HepG2 (cell line): ENCODE measurements at regions not wholly inside any gene's neighbourhood (a gene's known extent, or its start where the extent isn't known, plus 50 kb on each side); places are given as distances from the start of the nearest gene placed in this dataset.

Experiments
- ATAC-seq: fragments of 200-7000 bp; cut with Tn5 transposase; 3 replicates; pipeline ENCODE4 v1.9.1; 2020; ENCODE audit warnings: mild to moderate bottlenecking, moderate library complexity
- BruUV-seq: library from RNA; stranded (reverse); fragments of 400-500 nt; replicated peaks from 2 replicates; lab custom pipeline; 2021; lab: Mats Ljungman, UMichigan
- CTCF ChIA-PET: fragments of 300-600 bp; formaldehyde crosslinking; extraction: SDS; loops from one replicate; lab custom pipeline; 2021; ENCODE audit warnings: low total read pairs, inconsistent platforms, low intra/inter-chr PET ratio; lab: Yijun Ruan, JAX
- POLR2A ChIA-PET: fragments of 350-600 bp; sonication (Branson Sonifier 250); formaldehyde crosslinking; loops from one replicate; lab custom pipeline; 2020; ENCODE audit warnings: antibody characterized with exemption, inconsistent platforms; lab: Yijun Ruan, JAX
- DNase-seq: peaks from one replicate; pipeline ENCODE4 v3.0.0-alpha.2; 2015; ENCODE audit warnings: low spot score
- FAIRE-seq: peaks from 3 replicates; lab custom pipeline; 2011; peaks lifted over from hg19 to GRCh38; lab: Jason Lieb, UNC
- H2AFZ ChIP-seq: one replicate; pipeline ENCODE4 v1.6.1; 2011; ENCODE audit warnings: low read length, inconsistent platforms
- H3K27ac ChIP-seq: fragments of 300-600 bp; 3 replicates; pipeline ENCODE4 v1.8.0; 2011; ENCODE audit warnings: mixed run types, mild to moderate bottlenecking, mixed read lengths, low read length, inconsistent platforms; ENCODE audit not compliant: insufficient read depth; ENCODE audit errors: extremely low read length
- H3K27me3 ChIP-seq, 2 experiments: fragments of 200-600 bp in 1 of 2; 2 replicates in 1 of 2; 3 replicates in 1 of 2; pipeline versions ENCODE4 v1.6.0 to v1.8.0; 2011; ENCODE audit warnings: low read length in 2 of 2, mild to moderate bottlenecking in 2 of 2, moderate library complexity in 2 of 2, inconsistent platforms in 1 of 2; ENCODE audit not compliant: insufficient read depth in 2 of 2, control insufficient read depth in 1 of 2
- H3K36me3 ChIP-seq, 2 experiments: fragments of 200-600 bp in 1 of 2; replicated peaks in 1 of 2; 2 replicates in 1 of 2; 3 replicates in 1 of 2; pipeline versions ENCODE4 v1.5.1 to v1.8.0; 2011; ENCODE audit warnings: low read length in 2 of 2, inconsistent platforms in 1 of 2; ENCODE audit not compliant: insufficient read depth in 2 of 2, control insufficient read depth in 1 of 2
- H3K4me1 ChIP-seq: 2 replicates; pipeline ENCODE4 v1.5.1; 2012; ENCODE audit warnings: low read length, inconsistent platforms; ENCODE audit not compliant: insufficient read depth
- H3K4me2 ChIP-seq: 2 replicates; pipeline ENCODE4 v1.6.0; 2011; ENCODE audit warnings: low read depth, low read length, inconsistent platforms
- H3K4me3 ChIP-seq, 3 experiments: fragments of 200-600 bp in 1 of 3; sonication (generic), shearing (Covaris generic) in 1 of 3; replicated peaks in 1 of 3; 2 replicates each; pipeline ENCODE4 v1.5.1; 2011 to 2016; ENCODE audit warnings: low read length in 3 of 3, inconsistent platforms in 2 of 3, low read depth in 2 of 3, mild to moderate bottlenecking in 2 of 3, control low read depth in 1 of 3, mixed read lengths in 1 of 3; ENCODE audit not compliant: insufficient read depth in 1 of 3
- H3K79me2 ChIP-seq: one replicate; pipeline ENCODE4 v1.6.1; 2011; ENCODE audit warnings: low read length, inconsistent platforms; ENCODE audit not compliant: insufficient read depth
- H3K9ac ChIP-seq: 2 replicates; pipeline ENCODE4 v1.6.0; 2011; ENCODE audit warnings: mild to moderate bottlenecking, low read depth, low read length, inconsistent platforms; ENCODE audit not compliant: insufficient read depth
- H3K9me3 ChIP-seq: 2 replicates; pipeline ENCODE4 v1.5.1; 2012; ENCODE audit warnings: mild to moderate bottlenecking, low read length
- H4K20me1 ChIP-seq: 2 replicates; pipeline ENCODE4 v1.6.0; 2011; ENCODE audit warnings: inconsistent platforms, mild to moderate bottlenecking, low read length, moderate library complexity; ENCODE audit not compliant: insufficient read depth
- AKAP8 ChIP-seq: sonication (generic); formaldehyde crosslinking; IDR thresholded peaks from 2 replicates; pipeline ENCODE4 v1.5.1; 2020; ENCODE audit warnings: mild to moderate bottlenecking, missing genetic modification reagents
- ARID4A ChIP-seq: sonication (generic); formaldehyde crosslinking; IDR thresholded peaks from 2 replicates; pipeline ENCODE4 v1.5.0; 2020; ENCODE audit warnings: mild to moderate bottlenecking, missing genetic modification reagents, borderline replicate concordance
- CENPT ChIP-seq: sonication (generic); formaldehyde crosslinking; IDR thresholded peaks from 2 replicates; pipeline ENCODE4 v1.8.0; 2022; ENCODE audit warnings: low read depth, mild to moderate bottlenecking, moderate library complexity, missing genetic modification reagents
- CERS6 ChIP-seq: sonication (generic); formaldehyde crosslinking; IDR thresholded peaks from 2 replicates; pipeline ENCODE4 v1.5.0; 2020; ENCODE audit warnings: missing genetic modification reagents
- DMAP1 ChIP-seq: IDR thresholded peaks from 2 replicates; pipeline ENCODE4 v1.6.1; 2016
- HHEX ChIP-seq: IDR thresholded peaks from 2 replicates; pipeline ENCODE4 v1.6.1; 2016; ENCODE audit warnings: control low read depth
- IKZF1 ChIP-seq: fragments of 450-650 bp; IDR thresholded peaks from 2 replicates; pipeline ENCODE4 v1.7.1; 2016
- IRF9 ChIP-seq: sonication (generic); formaldehyde crosslinking; IDR thresholded peaks from 2 replicates; pipeline ENCODE4 v1.8.0; 2022; ENCODE audit warnings: missing genetic modification reagents, mild to moderate bottlenecking, borderline replicate concordance
- MIER3 ChIP-seq: IDR thresholded peaks from 2 replicates; pipeline ENCODE4 v1.6.1; 2016; ENCODE audit warnings: missing compliant biosample characterization, borderline replicate concordance
- PAX8 ChIP-seq: sonication (generic); formaldehyde crosslinking; IDR thresholded peaks from 2 replicates; pipeline ENCODE4 v1.8.0; 2022; ENCODE audit warnings: mild to moderate bottlenecking, missing genetic modification reagents, borderline replicate concordance
- RBAK ChIP-seq: sonication (generic); formaldehyde crosslinking; IDR thresholded peaks from 2 replicates; pipeline ENCODE4 v1.5.1; 2020; ENCODE audit warnings: mild to moderate bottlenecking, missing genetic modification reagents
- TFE3 ChIP-seq: IDR thresholded peaks from 2 replicates; pipeline ENCODE4 v1.6.1; 2016
- THAP7 ChIP-seq: sonication (generic); formaldehyde crosslinking; IDR thresholded peaks from 2 replicates; pipeline ENCODE4 v1.8.1; 2023; ENCODE audit warnings: mild to moderate bottlenecking, missing genetic modification reagents
- XBP1 ChIP-seq: sonication (generic); formaldehyde crosslinking; IDR thresholded peaks from 2 replicates; pipeline ENCODE4 v1.5.0; 2020; ENCODE audit warnings: missing genetic modification reagents
- ZFAT ChIP-seq: sonication (generic); formaldehyde crosslinking; conservative IDR thresholded peaks from 2 replicates; pipeline ENCODE4 v1.8.1; 2023; ENCODE audit warnings: missing genetic modification reagents, inconsistent platforms
- ZNF207 ChIP-seq: fragments of 450-650 bp; IDR thresholded peaks from 2 replicates; pipeline ENCODE4 v1.6.1; 2016; ENCODE audit warnings: antibody characterized with exemption, borderline replicate concordance
- ZNF329 ChIP-seq: sonication (generic); formaldehyde crosslinking; IDR thresholded peaks from 2 replicates; pipeline ENCODE4 v1.9.0; 2021; ENCODE audit warnings: low read depth, mild to moderate bottlenecking, missing genetic modification reagents
- ZNF546 ChIP-seq: sonication (generic); formaldehyde crosslinking; conservative IDR thresholded peaks from 2 replicates; pipeline ENCODE4 v1.8.1; 2023; ENCODE audit warnings: mild to moderate bottlenecking, missing genetic modification reagents
- ZNF766 ChIP-seq: sonication (generic); formaldehyde crosslinking; IDR thresholded peaks from 2 replicates; pipeline ENCODE4 v1.5.0; 2020; ENCODE audit warnings: missing genetic modification reagents, borderline replicate concordance
- WGBS: methylation state at CpG from one replicate; pipeline ENCODE4 v1.1.6; 2017; ENCODE audit warnings: low lambda C conversion rate; 5-methylcytosine and 5-hydroxymethylcytosine counted together
- in situ Hi-C: cut with HindIII; loops from 2 replicates; pipeline ENCODE4 v1.10.0; 2017; ENCODE audit warnings: low pct_unique_long_range_greater_than_20kb; ENCODE audit not compliant: extremely low pct_ligation_motif_present
- intact Hi-C: fragments of 100-400 bp; cut with micrococcal nuclease; formaldehyde crosslinking; loops from one replicate; pipeline ENCODE4 v1.10.0; 2022; ENCODE audit not compliant: unreplicated experiment

GRCh38 chr4:84309191-84309590 lies 189.9 kb downstream of the NKX6-1 start:
- no peaks in the 10 kb centered on the region for H4K20me1 ChIP-seq
- TF ChIP-seq XBP1 (CRISPR knock-in tag) (no peak), ARID4A (CRISPR knock-in tag) (no peak), CENPT (CRISPR knock-in tag) (no peak), RBAK (CRISPR knock-in tag) (no peak), DMAP1 (CRISPR knock-in tag) (no peak), ZNF207 (no peak), ZFAT (no peak), ZNF546 (no peak), THAP7 (CRISPR knock-in tag) (no peak), MIER3 (CRISPR knock-in tag) (no peak), PAX8 (CRISPR knock-in tag) (no peak), HHEX (CRISPR knock-in tag) (no peak), CERS6 (CRISPR knock-in tag) (no peak), IKZF1 (no peak), ZNF329 (no peak), TFE3 (CRISPR knock-in tag) (no peak), IRF9 (CRISPR knock-in tag) (no peak), AKAP8 (no peak), ZNF766 (CRISPR knock-in tag) (no peak)

More at GRCh38 chr4:84309191-84309590, 189.9 kb downstream of the NKX6-1 start:
- in situ Hi-C loops (no loop called here), intact Hi-C loops (no loop called here)
- H3K4me2 ChIP-seq: no peak overlapping the region
- H3K27me3 ChIP-seq: no peaks in the 10 kb centered on the region
- ChIA-PET CTCF (no interaction called here), POLR2A (no interaction called here)
- no peak for ATAC-seq
- H3K79me2 ChIP-seq: no peaks in the 10 kb centered on the region
- H3K4me1 ChIP-seq: no peaks in the 10 kb centered on the region
- no peaks in the 10 kb centered on the region for H3K36me3 ChIP-seq
- H2AFZ ChIP-seq: no peak overlapping the region
- no peak overlapping the region for H3K4me3 ChIP-seq
- DNase-seq: no peak
- H3K27ac ChIP-seq: no peak overlapping the region
- BruUV-seq: no TSS peak
- H3K9ac ChIP-seq: no peak overlapping the region
- FAIRE-seq: no peak
- no peaks in the 10 kb centered on the region for H3K9me3 ChIP-seq
- WGBS: 42% methylated on average over 3 of the region's 3 CpGs
